SK-N-SH treated with all-trans-retinoic acid at 6 μM for 48 hours (cell line): ENCODE measurements at regions not wholly inside any gene's neighbourhood (a gene's known extent, or its start where the extent isn't known, plus 50 kb on each side); places are given as distances from the start of the nearest gene placed in this dataset.

Experiments
- ESRRG ChIP-seq: fragments of 250-450 bp; sonication (Bioruptor Pico); IDR thresholded peaks from 2 replicates; pipeline ENCODE4 v1.6.1; 2021; ENCODE audit warnings: mild to moderate bottlenecking
- PATZ1 ChIP-seq: fragments of 250-450 bp; sonication (Bioruptor Pico); IDR thresholded peaks from 2 replicates; pipeline ENCODE4 v1.8.0; 2020; ENCODE audit warnings: mild to moderate bottlenecking, moderate library complexity, borderline replicate concordance

- TF ChIP-seq PATZ1 (CRISPR knock-in tag) (no peak), ESRRG (CRISPR knock-in tag) (no peak)
Observed at GRCh38 chr11:33984682-33985389, 66.7 kb upstream of the CAPRIN1 start.
